H9 (cell line): ENCODE measurements at regions not wholly inside any gene's neighbourhood (a gene's known extent, or its start where the extent isn't known, plus 50 kb on each side); places are given as distances from the start of the nearest gene placed in this dataset.

ENCODE experiments used
- DNase-seq: peaks from one replicate; pipeline ENCODE4 v3.0.0-alpha.2; 2017
- H2AFZ ChIP-seq: one replicate; pipeline ENCODE4 v1.6.1; 2013; ENCODE audit warnings: mild to moderate bottlenecking, low read length, control low read depth, moderate library complexity
- H2AK5ac ChIP-seq: 2 replicates; pipeline ENCODE4 v1.6.1; 2013; ENCODE audit warnings: low read length, control low read depth, mixed read lengths; ENCODE audit not compliant: insufficient read length
- H2BK120ac ChIP-seq: one replicate; pipeline ENCODE4 v1.6.1; 2013; ENCODE audit warnings: low read depth, mild to moderate bottlenecking, low read length, control low read depth, inconsistent platforms; ENCODE audit not compliant: poor library complexity, severe bottlenecking
- H2BK12ac ChIP-seq: 2 replicates; pipeline ENCODE4 v1.6.1; 2013; ENCODE audit warnings: low read length, control low read depth, mixed read lengths, low read depth; ENCODE audit not compliant: insufficient read length
- H2BK15ac ChIP-seq: 2 replicates; pipeline ENCODE4 v1.6.1; 2013; ENCODE audit warnings: low read depth, low read length, control low read depth
- H2BK20ac ChIP-seq: one replicate; pipeline ENCODE4 v1.6.1; 2013; ENCODE audit warnings: low read depth, mild to moderate bottlenecking, low read length, control low read depth, inconsistent platforms; ENCODE audit not compliant: poor library complexity, severe bottlenecking
- H2BK5ac ChIP-seq: 2 replicates; pipeline ENCODE4 v1.6.1; 2013; ENCODE audit warnings: low read length, control low read depth, mixed read lengths; ENCODE audit not compliant: insufficient read length
- H3K14ac ChIP-seq: 2 replicates; pipeline ENCODE4 v1.6.1; 2013; ENCODE audit warnings: low read length, control low read depth; ENCODE audit not compliant: insufficient read depth
- H3K18ac ChIP-seq: 2 replicates; pipeline ENCODE4 v1.6.1; 2013; ENCODE audit warnings: low read depth, mild to moderate bottlenecking, mixed read lengths, low read length, control low read depth; ENCODE audit not compliant: insufficient read length
- H3K23ac ChIP-seq: 2 replicates; pipeline ENCODE4 v1.6.1; 2013; ENCODE audit warnings: low read length, control low read depth, mixed read lengths, low read depth; ENCODE audit not compliant: insufficient read length
- H3K23me2 ChIP-seq: 2 replicates; pipeline ENCODE4 v1.6.1; 2013; ENCODE audit warnings: low read depth, mild to moderate bottlenecking, mixed read lengths, low read length, control low read depth; ENCODE audit not compliant: insufficient read length, poor library complexity, severe bottlenecking
- H3K27ac ChIP-seq: 2 replicates; pipeline ENCODE4 v1.5.1; 2013; ENCODE audit warnings: low read length, control low read depth, mixed read lengths, low read depth; ENCODE audit not compliant: insufficient read length
- H3K27me3 ChIP-seq: 2 replicates; pipeline ENCODE4 v1.6.1; 2013; ENCODE audit warnings: low read length, control low read depth, inconsistent platforms; ENCODE audit not compliant: insufficient read depth
- H3K4ac ChIP-seq: 2 replicates; pipeline ENCODE4 v1.6.1; 2013; ENCODE audit warnings: low read depth, mild to moderate bottlenecking, control low read depth, inconsistent platforms, low read length, moderate library complexity
- H3K4me1 ChIP-seq: 2 replicates; pipeline ENCODE4 v1.6.1; 2013; ENCODE audit warnings: low read length, control low read depth, inconsistent platforms; ENCODE audit not compliant: insufficient read depth
- H3K4me2 ChIP-seq: 2 replicates; pipeline ENCODE4 v1.6.1; 2013; ENCODE audit warnings: low read length, control low read depth, mixed read lengths; ENCODE audit not compliant: insufficient read length, insufficient read depth
- H3K56ac ChIP-seq: 2 replicates; pipeline ENCODE4 v1.6.1; 2013; ENCODE audit warnings: low read depth, mild to moderate bottlenecking, mixed read lengths, low read length, control low read depth; ENCODE audit not compliant: insufficient read length
- H3K79me1 ChIP-seq: 2 replicates; pipeline ENCODE4 v1.6.1; 2013; ENCODE audit warnings: low read depth, mild to moderate bottlenecking, moderate library complexity, low read length, control low read depth, inconsistent platforms; ENCODE audit not compliant: insufficient read depth, poor library complexity, severe bottlenecking
- H3K79me2 ChIP-seq: 2 replicates; pipeline ENCODE4 v1.6.1; 2013; ENCODE audit warnings: low read length, control low read depth, inconsistent platforms; ENCODE audit not compliant: insufficient read depth
- H3K9ac ChIP-seq: 2 replicates; pipeline ENCODE4 v1.6.1; 2013; ENCODE audit warnings: low read length, control low read depth, mixed read lengths; ENCODE audit not compliant: insufficient read length; ENCODE audit errors: extremely low read depth
- H3K9me3 ChIP-seq: one replicate; pipeline ENCODE4 v1.6.1; 2013; ENCODE audit warnings: low read depth, low read length, inconsistent platforms; ENCODE audit not compliant: control insufficient read depth
- H3T11ph ChIP-seq: one replicate; pipeline ENCODE4 v1.6.1; 2013; ENCODE audit warnings: mild to moderate bottlenecking, low read length, control low read depth, inconsistent platforms
- H4K20me1 ChIP-seq: one replicate; pipeline ENCODE4 v1.6.1; 2013; ENCODE audit not compliant: control insufficient read depth, insufficient read length, insufficient read depth
- H4K5ac ChIP-seq: 2 replicates; pipeline ENCODE4 v1.6.1; 2013; ENCODE audit warnings: low read depth, mild to moderate bottlenecking, mixed read lengths, low read length, control low read depth; ENCODE audit not compliant: insufficient read length
- H4K8ac ChIP-seq: replicated peaks from 2 replicates; pipeline ENCODE4 v1.6.1; 2013; ENCODE audit warnings: low read length, control low read depth, mixed read lengths, low read depth; ENCODE audit not compliant: insufficient read length
- H4K91ac ChIP-seq: 2 replicates; pipeline ENCODE4 v1.6.1; 2013; ENCODE audit warnings: low read depth, mild to moderate bottlenecking, moderate library complexity, mixed read lengths, low read length, control low read depth; ENCODE audit not compliant: insufficient read length
- H3K27ac Mint-ChIP-seq, 3 experiments: 2 replicates in 2 of 3; 3 replicates in 1 of 3; pipeline ENCODE4 v1.8.0; 2020 to 2021; ENCODE audit warnings: mixed read lengths in 3 of 3, mild to moderate bottlenecking in 1 of 3, moderate library complexity in 1 of 3
- H3K27me3 Mint-ChIP-seq: 2 replicates; pipeline ENCODE4 v1.8.0; 2021; ENCODE audit warnings: low read depth, mild to moderate bottlenecking, moderate library complexity, mixed read lengths
- H3K36me3 Mint-ChIP-seq, 3 experiments: 2 replicates in 2 of 3; 3 replicates in 1 of 3; pipeline ENCODE4 v1.8.0; 2020 to 2021; ENCODE audit warnings: low read depth in 3 of 3, mixed read lengths in 3 of 3; ENCODE audit not compliant: insufficient read depth in 1 of 3
- H3K4me1 Mint-ChIP-seq, 2 experiments: 2 replicates each; pipeline ENCODE4 v1.8.0; 2020; ENCODE audit warnings: mixed read lengths in 2 of 2
- H3K4me3 Mint-ChIP-seq, 2 experiments: 2 replicates in 1 of 2; 3 replicates in 1 of 2; pipeline ENCODE4 v1.8.0; 2020 to 2021; ENCODE audit warnings: mild to moderate bottlenecking in 2 of 2, mixed read lengths in 2 of 2, moderate library complexity in 1 of 2
- H3K9me3 Mint-ChIP-seq, 2 experiments: 2 replicates in 1 of 2; 3 replicates in 1 of 2; pipeline ENCODE4 v1.8.0; 2020; ENCODE audit warnings: mild to moderate bottlenecking in 2 of 2, mixed read lengths in 2 of 2, moderate library complexity in 1 of 2
- CTCF ChIP-seq: fragments of 200-600 bp; sonication (generic); conservative IDR thresholded peaks from 3 replicates; pipeline ENCODE4 v1.8.0; 2021; ENCODE audit warnings: antibody characterized with exemption, mild to moderate bottlenecking
- WGBS: extraction: QIAGEN DNeasy Blood & Tissue Kit; methylation state at CpG from one replicate; pipeline ENCODE4 v1.1.7; 2013; ENCODE audit warnings: missing lambda C conversion rate, low lambda C conversion rate, mixed read lengths; ENCODE audit not compliant: insufficient read length; ENCODE audit errors: extremely low coverage; 5-methylcytosine and 5-hydroxymethylcytosine counted together

DNA sequence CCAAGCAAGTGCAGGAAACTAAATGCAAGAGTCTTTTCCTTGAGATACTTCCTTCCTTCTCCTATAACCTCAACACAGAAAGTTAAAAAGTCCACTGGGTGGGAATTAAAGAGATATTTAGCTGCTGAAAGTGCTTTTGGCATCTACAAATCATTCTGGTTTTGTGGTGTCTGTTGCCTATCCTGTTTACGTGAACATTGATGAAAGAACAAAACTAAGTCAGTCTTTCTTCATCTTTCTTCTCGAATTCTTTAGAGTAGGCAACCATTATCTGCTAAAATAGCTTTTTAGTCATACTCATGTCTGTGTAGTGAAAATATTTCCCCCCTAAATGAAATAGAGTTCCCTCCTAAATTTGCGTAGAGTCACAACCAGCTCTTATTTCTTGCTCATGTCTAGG lies 838.6 kb downstream of the GATA3 start:
- Histone ChIP-seq H3K23ac (no peak overlapping the region), H4K8ac (no peak overlapping the region), H3T11ph (no peak overlapping the region), H2BK12ac (no peak overlapping the region), H2BK120ac (no peak overlapping the region), H2AFZ (no peak overlapping the region), H2BK5ac (no peak overlapping the region), H2AK5ac (no peak overlapping the region), H4K91ac (no peak overlapping the region), H4K20me1 (no peaks in the 10 kb centered on the region), H3K4me2 (no peak overlapping the region), H2BK15ac (no peak overlapping the region), H3K79me1 (no peaks in the 10 kb centered on the region), H3K9me3 (no peaks in the 10 kb centered on the region), H3K14ac (no peak overlapping the region), H3K27me3 (no peaks in the 10 kb centered on the region), H2BK20ac (no peak overlapping the region), H3K18ac (no peak overlapping the region), H3K27ac (no peak overlapping the region), H3K4me1 (no peaks in the 10 kb centered on the region), H3K79me2 (no peaks in the 10 kb centered on the region), H3K23me2 (no peaks in the 10 kb centered on the region), H3K56ac (no peak overlapping the region), H3K4ac (no peak overlapping the region), H3K9ac (no peak overlapping the region), H4K5ac (no peak overlapping the region)
- Mint-ChIP-seq H3K36me3 (no peaks in the 10 kb centered on the region; a peak in 1 of 7 replicates), H3K27me3 (peaks cover 2% of the 10 kb centered on the region; the same call in 1 of the 2 replicates), H3K9me3 (no peaks in the 10 kb centered on the region), H3K4me1 (no peaks in the 10 kb centered on the region), H3K4me3 (no peak overlapping the region), H3K27ac (no peak overlapping the region)
- no peak for TF ChIP-seq CTCF
- no peak for DNase-seq
- no CpG with 5 or more reads among the region's 3 CpGs for WGBS
